NCI-H2029 (cell line): ENCODE measurements at regions not wholly inside any gene's neighbourhood (a gene's known extent, or its start where the extent isn't known, plus 50 kb on each side); places are given as distances from the start of the nearest gene placed in this dataset.
"Not testable (repeated sequence)": the region's sequence is repeated elsewhere in the genome, so short reads cannot be mapped to it uniquely, and the experiment has no call there.

Experiments
- DNase-seq: peaks from one replicate; lab custom pipeline; 2025; lab: John Stamatoyannopoulos, UW

DNA sequence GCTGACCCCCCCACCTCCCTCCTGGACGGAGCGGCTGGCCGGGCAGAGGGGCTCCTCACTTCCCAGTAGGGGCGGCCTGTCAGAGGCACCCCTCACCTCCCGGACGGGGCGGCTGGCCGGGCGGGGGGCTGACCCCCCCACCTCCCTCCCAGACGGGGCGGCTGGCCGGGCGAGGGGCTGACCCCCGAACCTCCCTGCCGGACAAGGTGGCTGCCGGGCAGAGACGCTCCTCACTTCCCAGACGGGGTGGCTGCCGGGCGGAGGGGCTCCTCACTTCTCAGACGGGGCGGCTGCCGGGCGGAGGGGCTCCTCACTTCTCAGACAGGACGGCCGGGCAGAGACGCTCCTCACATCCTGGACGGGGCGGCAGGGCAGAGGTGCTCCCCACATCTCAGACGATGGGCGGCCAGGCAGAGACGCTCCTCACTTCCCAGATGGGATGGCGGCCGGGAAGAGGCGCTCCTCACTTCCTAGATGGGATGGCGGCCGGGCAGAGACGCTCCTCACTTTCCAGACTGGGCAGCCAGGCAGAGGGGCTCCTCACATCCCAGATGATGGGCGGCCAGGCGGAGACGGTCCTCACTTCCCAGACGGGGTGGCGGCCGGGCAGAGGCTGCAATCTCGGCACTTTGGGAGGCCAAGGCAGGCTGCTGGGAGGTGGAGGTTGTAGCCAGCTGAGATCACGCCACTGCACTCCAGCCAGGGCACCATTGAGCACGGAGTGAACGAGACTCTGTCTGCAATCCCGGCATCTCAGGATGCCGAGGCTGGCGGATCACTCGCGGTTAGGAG lies 66.2 kb upstream of the PAPPA2 start:
- DNase-seq: not testable (repeated sequence)

DNA sequence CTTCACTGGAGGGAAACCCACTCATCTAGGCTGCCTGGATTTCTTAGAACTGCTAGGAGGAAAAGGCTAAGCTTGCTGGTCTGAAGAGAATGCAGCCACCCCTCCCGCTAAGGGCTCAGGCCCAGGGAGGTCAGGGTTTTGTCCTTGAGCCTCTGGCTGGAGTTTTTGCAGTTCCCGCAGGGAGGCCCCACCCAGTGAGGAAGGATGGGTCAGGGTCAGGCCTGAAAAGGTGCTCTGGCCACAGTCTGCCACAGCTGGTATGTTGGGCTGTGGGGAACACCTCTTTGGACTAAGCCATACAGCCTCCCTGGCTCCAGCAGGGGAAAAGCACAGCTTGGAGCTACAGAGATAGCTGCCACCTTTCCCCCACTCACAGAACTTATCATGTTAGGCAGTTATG lies 71.4 kb upstream of the PAPPA2 start:
- no peak for DNase-seq

DNA sequence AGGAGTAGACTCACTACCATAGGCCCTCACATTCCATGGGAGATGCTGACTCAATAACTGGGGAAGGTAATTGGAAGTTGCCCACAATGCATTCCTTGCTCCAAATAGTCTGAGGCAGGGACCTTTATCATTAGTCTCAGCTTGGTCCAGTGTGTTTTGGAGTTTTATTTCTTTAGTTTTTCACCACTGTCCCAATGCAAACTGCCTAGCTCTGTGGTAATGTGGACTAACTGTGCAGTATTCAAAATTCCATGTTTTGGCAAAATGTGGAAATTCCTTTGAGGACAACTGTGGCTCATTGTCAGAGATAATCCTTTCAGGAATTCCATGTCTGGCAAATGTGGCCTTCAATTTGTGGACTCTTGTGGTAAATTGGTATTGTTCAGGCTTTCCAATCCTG lies 78.1 kb upstream of the PAPPA2 start:
- DNase-seq: no peak

- no peak for DNase-seq
Measured at GRCh38 chr1:176382163-176382562, 80.8 kb upstream of the PAPPA2 start.

- no peak for DNase-seq
Measured at GRCh38 chr1:176379626-176380339, 83.2 kb upstream of the PAPPA2 start.

DNA sequence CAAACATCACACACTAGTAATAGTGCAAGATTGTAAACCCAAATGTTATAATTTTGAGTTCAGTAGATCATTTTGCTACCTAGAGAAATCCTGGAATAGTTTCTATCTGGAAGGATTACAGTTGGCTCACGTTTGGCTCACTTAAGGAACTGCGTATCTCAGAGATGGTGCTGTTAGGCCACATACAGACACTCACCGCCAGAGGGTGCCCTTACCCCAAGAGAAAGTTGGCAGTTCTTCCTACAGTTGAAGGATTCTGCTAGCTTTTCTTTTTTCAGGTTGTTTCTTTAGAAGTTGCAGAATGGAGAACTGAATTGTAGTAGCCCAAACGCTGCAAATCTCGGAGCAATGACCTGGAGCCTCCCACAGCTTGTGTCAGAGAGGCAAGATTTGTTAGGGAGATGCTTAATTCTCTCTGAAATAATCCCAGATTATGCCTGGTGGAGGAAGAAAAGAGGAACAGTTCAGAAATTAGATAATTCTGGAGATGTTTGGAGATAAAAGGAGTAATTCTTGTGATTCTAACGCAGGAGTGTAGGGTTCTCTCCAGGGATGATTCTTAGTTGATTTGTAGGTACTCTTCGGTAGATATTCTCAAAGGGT lies 87.9 kb upstream of the PAPPA2 start:
- peak; percentile 6 for DNase-seq

- DNase-seq: no peak
Measured at GRCh38 chr1:176364236-176364905, 98.6 kb upstream of the PAPPA2 start.

- not testable (repeated sequence) for DNase-seq
Measured at GRCh38 chr1:176349135-176349715, 113.8 kb upstream of the PAPPA2 start.

GRCh38 chr1:176341656-176342055 lies 121.3 kb upstream of the PAPPA2 start:
- DNase-seq: no peak

GRCh38 chr1:176338877-176339276 lies 124.1 kb upstream of the PAPPA2 start:
- DNase-seq: no peak

- DNase-seq: no peak
Measured at GRCh38 chr1:176330782-176331181, 123.7 kb upstream of the COP1 start.

DNA sequence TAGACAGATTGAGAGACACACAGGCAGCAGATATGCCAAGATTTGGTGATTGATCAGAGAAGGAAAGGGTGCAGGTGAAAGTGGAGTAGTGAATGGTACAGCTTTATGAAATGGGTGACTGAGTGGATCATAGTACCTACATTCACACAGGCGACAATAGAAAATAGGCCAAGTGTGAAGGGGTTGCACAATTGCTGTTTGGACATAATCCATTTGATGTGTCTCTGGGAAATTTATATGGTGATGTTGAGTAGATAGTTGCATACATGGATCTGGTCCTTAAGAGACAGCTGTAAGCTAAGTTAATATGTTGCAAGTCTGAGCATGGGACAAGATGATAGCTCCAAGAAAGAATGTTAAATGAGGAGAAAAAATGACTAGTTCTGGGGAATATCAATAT lies 118.6 kb upstream of the COP1 start:
- DNase-seq: no peak

DNA sequence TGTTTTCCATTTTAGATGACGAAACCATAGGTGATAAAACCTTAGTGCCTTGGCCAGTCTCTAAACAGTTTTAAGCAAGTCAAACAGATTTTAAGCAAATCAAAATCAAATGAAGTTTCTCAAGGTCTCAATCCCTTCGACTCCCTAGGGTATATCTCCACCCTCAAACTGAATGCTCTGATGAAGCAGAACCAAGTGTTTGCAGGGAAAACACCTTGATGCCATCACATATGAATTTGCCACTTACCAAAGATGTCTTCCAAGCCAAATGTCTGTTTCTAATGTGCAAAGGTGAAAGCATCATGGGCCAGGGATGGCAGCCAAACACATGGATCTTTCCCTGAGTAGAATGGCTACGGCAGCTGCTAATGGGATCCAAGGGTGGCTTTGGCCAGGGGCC lies 116.4 kb upstream of the COP1 start:
- DNase-seq: no peak

DNA sequence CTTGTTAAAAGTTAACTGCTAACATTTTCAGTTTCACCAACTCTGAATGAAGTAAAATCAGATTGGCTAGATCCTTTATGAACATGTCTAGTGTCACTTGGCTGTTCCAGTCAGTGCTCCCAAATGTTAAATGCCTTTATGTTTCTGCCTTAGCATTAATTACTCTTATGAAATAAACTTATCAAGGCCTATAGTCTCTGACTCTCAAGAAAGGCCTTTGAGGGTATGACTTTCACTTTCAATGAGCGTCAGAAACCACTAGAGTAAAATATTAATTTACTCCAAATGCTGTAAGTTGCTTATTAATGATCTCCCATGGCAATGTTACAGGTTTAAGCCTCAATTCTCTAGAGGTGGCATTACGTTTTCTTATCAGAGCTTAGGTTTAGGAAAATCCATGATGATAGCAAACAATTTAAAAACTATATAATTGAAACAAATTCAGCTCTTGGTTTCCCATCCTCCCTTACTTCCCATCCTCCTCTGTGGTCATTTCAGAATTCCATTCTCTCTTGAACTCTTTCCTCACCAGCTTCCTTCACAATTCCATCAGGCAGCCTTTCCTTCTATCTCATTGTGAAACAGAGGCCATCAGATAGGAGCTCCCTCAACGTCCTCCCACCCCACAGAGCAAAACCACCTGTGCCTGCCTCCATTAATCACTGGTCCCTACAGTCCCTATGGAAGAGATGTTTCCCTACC lies 108.6 kb upstream of the COP1 start:
- no peak for DNase-seq

GRCh38 chr1:176296602-176297001 lies 89.5 kb upstream of the COP1 start:
- not testable (repeated sequence) for DNase-seq

DNA sequence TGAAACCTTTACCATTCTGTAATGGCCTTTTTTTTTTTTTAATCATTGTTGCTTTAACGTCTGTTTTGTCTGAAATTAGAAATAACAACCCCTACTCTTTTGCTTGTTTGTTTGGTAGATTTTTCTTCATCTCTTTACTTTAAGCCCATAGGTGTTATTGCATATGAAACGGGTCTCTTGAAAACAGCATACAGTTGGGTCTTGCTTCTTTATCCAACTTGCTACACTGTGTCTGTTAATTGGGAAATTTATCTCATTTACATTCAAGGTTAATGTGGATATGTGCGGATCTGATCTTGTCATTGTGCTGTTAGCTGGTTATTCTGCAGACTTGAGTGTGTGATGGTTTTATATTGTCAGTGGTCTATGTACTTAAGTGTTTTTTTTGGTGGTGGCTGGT lies 78.9 kb upstream of the COP1 start:
- no peak for DNase-seq

- DNase-seq: no peak
Measured at GRCh38 chr1:176271572-176271971, 64.5 kb upstream of the COP1 start.
